T-helper 17 cell (primary cell): ENCODE measurements at regions not wholly inside any gene's neighbourhood (a gene's known extent, or its start where the extent isn't known, plus 50 kb on each side); places are given as distances from the start of the nearest gene placed in this dataset.
"Not testable (repeated sequence)": the region's sequence is repeated elsewhere in the genome, so short reads cannot be mapped to it uniquely, and the experiment has no call there.

Experiments used
- ATAC-seq: fragments of 150-1000 bp; cut with Tn5 transposase; 2 replicates; pipeline ENCODE4 v1.10.0; 2021; ENCODE audit warnings: mild to moderate bottlenecking, moderate library complexity
- DNase-seq, 3 donors: peaks; one replicate each; pipeline versions ENCODE4 v3.0.0 to v3.0.0-alpha.2; 2020 to 2021
- H3K9me3 ChIP-seq: one replicate; pipeline ENCODE4 v1.7.0; 2013; ENCODE audit warnings: low read length, mild to moderate bottlenecking; ENCODE audit not compliant: control insufficient read depth, poor library complexity, severe bottlenecking
- H3K27ac Mint-ChIP-seq: one replicate; pipeline ENCODE4 v1.8.0; 2022; ENCODE audit warnings: mild to moderate bottlenecking, moderate library complexity, mixed read lengths
- H3K27me3 Mint-ChIP-seq: one replicate; pipeline ENCODE4 v1.8.0; 2022; ENCODE audit warnings: mixed read lengths
- H3K36me3 Mint-ChIP-seq: one replicate; pipeline ENCODE4 v1.8.0; 2022; ENCODE audit warnings: low read depth, mixed read lengths
- H3K4me1 Mint-ChIP-seq: one replicate; pipeline ENCODE4 v1.8.0; 2022; ENCODE audit warnings: mild to moderate bottlenecking, mixed read lengths
- H3K4me3 Mint-ChIP-seq: one replicate; pipeline ENCODE4 v1.8.0; 2022; ENCODE audit warnings: mild to moderate bottlenecking, moderate library complexity, mixed read lengths

DNA sequence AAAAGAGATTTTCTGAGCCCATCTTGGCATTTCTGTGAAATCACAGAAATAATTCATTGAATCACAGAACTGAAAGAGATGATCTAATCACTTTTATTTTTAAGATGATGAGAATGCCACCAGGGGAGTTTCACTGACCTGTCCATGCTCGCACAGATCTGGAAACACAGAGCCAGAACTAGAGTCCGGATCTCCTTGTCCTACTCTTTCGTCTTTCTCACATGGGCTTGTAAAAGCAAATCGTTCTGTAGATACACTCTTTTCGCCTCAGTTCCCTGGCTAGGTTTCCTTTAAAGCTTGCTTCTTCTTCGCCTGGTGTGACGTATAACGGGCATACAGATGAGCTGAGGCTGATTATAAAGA, 122.5 kb upstream of the SPRED1 start:
- Mint-ChIP-seq H3K4me1 (peaks cover 7% of the 10 kb centered on the region), H3K27ac (no peak overlapping the region), H3K36me3 (no peaks in the 10 kb centered on the region), H3K27me3 (peaks cover 14% of the 10 kb centered on the region), H3K4me3 (no peak overlapping the region)
- ATAC-seq (no peak), DNase-seq (no peak)
- H3K9me3 ChIP-seq: no peaks in the 10 kb centered on the region

DNA sequence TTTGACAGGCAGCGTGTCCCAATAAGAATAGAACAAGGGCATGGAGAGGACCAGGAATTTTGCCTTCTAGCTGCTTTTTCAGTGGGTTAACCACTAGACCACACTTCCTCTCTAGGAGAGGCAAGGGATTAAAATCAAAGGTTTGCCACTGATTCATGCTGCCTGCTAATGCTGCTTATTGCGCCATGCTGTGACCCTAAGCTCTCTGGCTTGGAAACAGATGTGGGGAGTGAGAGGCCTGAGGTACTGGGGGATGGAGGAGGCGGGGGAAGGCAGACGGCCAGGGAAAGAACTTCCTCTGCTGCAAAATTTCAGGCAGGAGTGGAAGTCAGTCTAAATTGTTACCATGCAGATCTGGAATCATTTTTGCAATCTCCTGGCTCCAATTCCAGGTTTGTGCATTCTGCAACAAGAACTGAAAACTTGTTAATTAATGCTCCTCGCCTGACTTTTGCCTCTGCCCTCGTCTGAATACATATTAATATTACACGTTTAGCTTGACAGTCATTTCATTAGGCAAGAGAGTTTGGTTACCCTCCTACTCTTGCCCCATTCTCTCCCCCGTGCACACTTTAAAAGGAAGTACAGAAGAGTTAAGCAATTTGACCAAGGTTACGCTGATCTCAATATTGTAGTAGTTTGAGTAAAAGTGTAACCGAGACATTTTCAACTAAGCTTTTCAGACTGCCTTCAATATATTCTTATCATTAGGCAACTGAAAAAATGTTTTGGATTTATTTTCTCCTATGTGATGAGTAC, 121.7 kb upstream of the SPRED1 start:
- Mint-ChIP-seq H3K4me1 (peaks cover 7% of the 10 kb centered on the region), H3K27ac (no peak overlapping the region), H3K36me3 (no peaks in the 10 kb centered on the region), H3K4me3 (no peak overlapping the region), H3K27me3 (peaks cover 14% of the 10 kb centered on the region)
- H3K9me3 ChIP-seq: no peaks in the 10 kb centered on the region
- ATAC-seq: no peak
- no peak for DNase-seq

DNA sequence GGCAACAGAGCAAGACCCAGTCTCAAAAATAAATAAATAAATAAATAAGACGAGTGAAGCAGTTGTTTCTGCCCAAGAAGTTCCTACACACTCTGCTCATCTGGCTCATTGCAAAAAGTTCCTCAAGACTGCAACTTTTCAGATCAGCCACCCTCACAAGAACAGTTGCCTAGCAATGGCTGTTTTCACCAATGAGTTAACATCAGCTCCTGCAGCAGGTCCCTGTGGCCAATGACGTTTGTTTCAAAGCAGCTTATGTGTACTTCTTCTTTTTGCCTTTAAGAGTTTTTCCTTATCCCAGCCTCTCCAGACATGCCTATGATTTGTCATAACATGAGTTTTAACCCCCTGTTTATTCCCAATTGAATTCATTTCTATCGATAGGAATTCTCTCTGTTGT, 118.4 kb upstream of the SPRED1 start:
- Mint-ChIP-seq H3K4me1 (peaks cover 6% of the 10 kb centered on the region), H3K4me3 (no peak overlapping the region), H3K36me3 (no peaks in the 10 kb centered on the region), H3K27ac (no peak overlapping the region), H3K27me3 (peaks cover 13% of the 10 kb centered on the region)
- H3K9me3 ChIP-seq: no peaks in the 10 kb centered on the region
- DNase-seq: no peak
- ATAC-seq: no peak

DNA sequence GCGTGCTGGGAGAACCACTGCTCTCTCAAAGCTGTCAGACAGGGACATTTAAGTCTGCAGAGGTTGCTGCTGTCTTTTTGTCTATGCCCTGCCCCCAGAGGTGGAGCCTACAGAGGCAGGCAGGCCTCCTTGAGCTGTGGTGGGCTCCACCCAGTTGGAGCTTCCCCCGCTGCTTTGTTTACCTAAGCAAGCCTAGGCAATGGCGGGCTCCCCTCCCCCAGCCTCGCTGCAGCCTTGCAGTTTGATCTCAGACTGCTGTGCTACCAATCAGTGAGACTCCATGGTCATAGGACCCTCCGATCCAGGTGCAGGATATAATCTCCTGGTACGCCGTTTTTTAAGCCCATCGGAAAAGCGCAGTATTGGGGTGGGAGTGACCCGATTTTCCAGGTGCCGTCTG, 110.4 kb upstream of the SPRED1 start:
- H3K4me3 Mint-ChIP-seq, H3K9me3 ChIP-seq, DNase-seq, H3K4me1 Mint-ChIP-seq, H3K27ac Mint-ChIP-seq, ATAC-seq, H3K36me3 Mint-ChIP-seq, H3K27me3 Mint-ChIP-seq: not testable (repeated sequence)

DNA sequence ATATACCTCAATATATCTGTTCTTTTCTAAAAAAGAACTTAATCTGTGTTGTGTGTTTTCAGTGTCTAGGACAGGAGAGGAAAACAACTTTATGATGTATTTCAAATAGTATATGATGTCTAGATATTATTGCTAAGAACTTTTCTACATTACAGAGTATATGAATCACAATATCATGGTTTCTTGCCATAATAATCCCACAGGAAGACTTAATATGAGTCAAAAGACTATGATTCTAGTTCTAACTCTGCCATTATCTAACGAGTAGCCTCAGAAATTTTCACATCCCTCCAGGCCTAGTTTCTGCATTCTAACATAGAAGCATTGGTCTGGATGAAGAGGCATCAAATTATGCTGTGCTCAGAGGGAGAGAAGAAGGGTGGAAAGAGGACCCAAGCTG, 107.7 kb upstream of the SPRED1 start:
- Mint-ChIP-seq H3K4me3 (no peak overlapping the region), H3K4me1 (no peaks in the 10 kb centered on the region), H3K27me3 (peaks cover 5% of the 10 kb centered on the region), H3K27ac (no peak overlapping the region), H3K36me3 (no peaks in the 10 kb centered on the region)
- DNase-seq: no peak
- no peaks in the 10 kb centered on the region for H3K9me3 ChIP-seq
- no peak for ATAC-seq

DNA sequence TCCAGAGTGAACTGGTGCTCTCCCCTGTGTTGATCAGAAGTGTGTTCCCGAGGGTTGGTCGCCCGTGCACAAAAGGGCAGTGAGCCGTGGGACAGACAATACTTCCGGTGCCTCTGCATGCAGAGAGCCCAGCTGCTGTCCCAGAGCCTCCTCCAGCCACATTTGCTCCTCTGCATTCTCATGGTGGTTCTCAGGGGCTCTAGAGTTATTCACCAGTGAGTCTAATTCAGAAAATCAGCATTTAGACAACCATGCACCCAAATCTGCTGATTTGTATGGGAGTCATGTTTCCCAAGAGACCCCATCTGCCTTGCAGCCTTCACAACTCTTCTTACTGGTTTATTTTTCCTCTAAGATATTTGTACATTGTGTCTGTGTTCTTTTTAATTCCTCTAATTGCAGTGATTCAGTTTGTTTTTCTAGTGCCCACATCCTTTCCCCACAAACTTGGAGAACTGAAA, 107.0 kb upstream of the SPRED1 start:
- no peaks in the 10 kb centered on the region for H3K4me1 Mint-ChIP-seq

DNA sequence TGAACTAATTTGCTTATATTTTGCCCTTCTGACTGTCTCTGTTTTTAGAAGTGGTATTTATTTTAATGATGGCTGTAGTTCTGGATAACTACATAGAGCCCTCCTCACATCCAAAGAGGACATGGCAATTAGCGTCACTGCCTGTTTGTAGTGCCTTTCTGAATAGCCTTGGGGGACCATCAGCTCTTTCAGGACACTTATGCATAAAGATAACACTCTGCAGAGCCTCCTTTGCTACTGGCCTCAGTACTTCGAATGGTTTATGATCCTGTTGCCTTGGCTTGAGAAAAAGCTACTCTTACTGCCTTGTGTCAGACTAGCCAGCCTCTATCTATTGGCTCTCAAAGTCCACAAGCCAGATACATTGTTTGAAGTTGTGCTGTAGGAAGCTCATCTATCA, 105.4 kb upstream of the SPRED1 start:
- ATAC-seq (no peak), DNase-seq (no peak)
- Mint-ChIP-seq H3K27ac (no peak overlapping the region), H3K4me1 (no peaks in the 10 kb centered on the region), H3K27me3 (peaks cover 5% of the 10 kb centered on the region), H3K36me3 (no peaks in the 10 kb centered on the region), H3K4me3 (no peak overlapping the region)
- H3K9me3 ChIP-seq: no peaks in the 10 kb centered on the region

More for the DNA sequence above, 107.0 kb upstream of the SPRED1 start:
- H3K27ac Mint-ChIP-seq: no peak overlapping the region
- no peaks in the 10 kb centered on the region for H3K36me3 Mint-ChIP-seq
- H3K27me3 Mint-ChIP-seq: peaks cover 5% of the 10 kb centered on the region
- no peak for ATAC-seq
- DNase-seq: no peak
- no peak overlapping the region for H3K4me3 Mint-ChIP-seq
- no peaks in the 10 kb centered on the region for H3K9me3 ChIP-seq

DNA sequence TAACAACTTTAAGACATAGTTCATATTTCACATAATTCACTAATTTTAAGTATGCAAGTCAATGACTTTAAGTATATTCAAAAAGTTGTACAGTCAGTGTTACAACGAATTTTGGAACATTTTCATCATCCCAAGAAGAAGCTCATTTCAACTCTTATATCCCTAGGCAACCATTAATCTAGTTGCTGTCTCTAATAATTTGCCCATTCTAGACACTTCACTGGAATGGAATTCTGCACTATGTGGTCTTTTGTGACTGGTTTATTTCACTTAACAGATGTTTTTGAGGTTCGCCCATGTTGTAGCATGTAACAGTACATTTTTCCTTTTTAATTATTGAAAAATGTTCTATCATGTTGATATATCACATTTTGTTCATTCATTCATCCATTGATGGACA, 104.2 kb upstream of the SPRED1 start:
- H3K27ac Mint-ChIP-seq: no peak overlapping the region
- peaks cover 5% of the 10 kb centered on the region for H3K27me3 Mint-ChIP-seq
- no peaks in the 10 kb centered on the region for H3K4me1 Mint-ChIP-seq

DNA sequence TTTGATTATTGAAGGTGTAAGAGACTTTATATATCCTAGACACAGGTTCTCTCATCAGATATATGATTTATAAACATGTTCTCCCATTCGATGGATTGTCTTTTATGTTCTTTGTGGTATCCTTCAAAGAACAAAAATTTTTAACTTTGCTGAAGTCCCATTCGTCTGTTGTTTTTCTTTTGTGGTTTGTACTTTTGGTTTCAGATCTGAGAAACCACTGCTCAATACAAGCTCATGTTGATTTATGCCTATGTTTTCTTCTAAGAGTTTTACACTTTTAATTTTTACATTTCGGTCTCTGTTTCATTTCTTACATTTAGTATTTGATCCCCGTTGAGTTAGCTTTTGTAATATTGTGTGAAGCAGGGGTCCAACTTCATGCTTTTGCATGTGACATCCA, 103.3 kb upstream of the SPRED1 start:
- H3K9me3 ChIP-seq: peaks cover 3% of the 10 kb centered on the region
- H3K36me3 Mint-ChIP-seq: no peaks in the 10 kb centered on the region
- no peak overlapping the region for H3K4me3 Mint-ChIP-seq
- peaks cover 5% of the 10 kb centered on the region for H3K27me3 Mint-ChIP-seq
- ATAC-seq (no peak), DNase-seq (no peak)
- H3K4me1 Mint-ChIP-seq: no peaks in the 10 kb centered on the region
- H3K27ac Mint-ChIP-seq: no peak overlapping the region

More for the DNA sequence above, 104.2 kb upstream of the SPRED1 start:
- ATAC-seq (no peak), DNase-seq (no peak)
- Mint-ChIP-seq H3K36me3 (no peaks in the 10 kb centered on the region), H3K4me3 (no peak overlapping the region)
- H3K9me3 ChIP-seq: peaks cover 3% of the 10 kb centered on the region

DNA sequence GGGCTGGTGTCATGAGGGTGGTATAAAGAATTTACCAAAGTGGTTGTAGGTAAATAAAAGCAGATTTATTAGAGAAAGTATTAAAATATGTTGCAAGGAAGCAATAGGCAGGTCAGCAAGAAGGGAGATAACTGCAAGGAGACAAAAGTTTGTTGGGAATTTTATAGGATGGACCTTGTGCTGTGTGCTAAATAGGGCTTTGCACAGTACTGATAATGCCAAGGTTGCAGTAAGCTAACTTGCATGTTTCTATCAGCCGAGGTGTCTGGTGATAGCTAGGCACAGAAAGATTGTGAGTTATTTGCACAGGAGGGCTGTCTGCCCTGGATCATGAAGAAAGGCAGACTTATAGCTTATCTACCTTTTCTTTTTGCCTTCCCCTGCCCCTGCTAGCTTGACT, 102.5 kb upstream of the SPRED1 start:
- DNase-seq: no peak
- H3K4me3 Mint-ChIP-seq: no peak overlapping the region
- H3K27ac Mint-ChIP-seq: no peak overlapping the region
- peaks cover 3% of the 10 kb centered on the region for H3K9me3 ChIP-seq
- no peak for ATAC-seq
- no peaks in the 10 kb centered on the region for H3K36me3 Mint-ChIP-seq
- H3K27me3 Mint-ChIP-seq: peaks cover 5% of the 10 kb centered on the region
- H3K4me1 Mint-ChIP-seq: no peaks in the 10 kb centered on the region

DNA sequence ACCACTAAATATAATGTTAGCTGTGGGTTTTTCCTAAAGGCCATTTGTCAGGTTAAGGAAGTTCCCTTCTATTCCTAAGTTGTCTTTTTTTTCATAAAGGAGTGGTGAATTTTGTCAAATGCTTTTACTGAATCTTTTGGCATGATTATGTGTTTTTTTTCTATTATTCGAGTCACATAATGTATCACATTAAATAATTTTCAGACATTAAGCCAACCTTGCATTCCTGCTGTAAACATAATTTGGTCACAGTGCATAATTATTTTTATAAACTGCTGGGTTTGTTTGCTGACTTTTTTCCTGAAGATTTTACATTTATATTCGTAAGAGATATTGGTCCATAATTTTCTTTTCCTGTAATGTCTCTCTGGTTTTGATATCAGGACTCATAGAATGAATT, 101.8 kb upstream of the SPRED1 start:
- DNase-seq (no peak), ATAC-seq (no peak)
- Mint-ChIP-seq H3K4me1 (no peaks in the 10 kb centered on the region), H3K27ac (no peak overlapping the region), H3K4me3 (no peak overlapping the region), H3K27me3 (peaks cover 2% of the 10 kb centered on the region), H3K36me3 (no peaks in the 10 kb centered on the region)
- H3K9me3 ChIP-seq: peaks cover 3% of the 10 kb centered on the region

DNA sequence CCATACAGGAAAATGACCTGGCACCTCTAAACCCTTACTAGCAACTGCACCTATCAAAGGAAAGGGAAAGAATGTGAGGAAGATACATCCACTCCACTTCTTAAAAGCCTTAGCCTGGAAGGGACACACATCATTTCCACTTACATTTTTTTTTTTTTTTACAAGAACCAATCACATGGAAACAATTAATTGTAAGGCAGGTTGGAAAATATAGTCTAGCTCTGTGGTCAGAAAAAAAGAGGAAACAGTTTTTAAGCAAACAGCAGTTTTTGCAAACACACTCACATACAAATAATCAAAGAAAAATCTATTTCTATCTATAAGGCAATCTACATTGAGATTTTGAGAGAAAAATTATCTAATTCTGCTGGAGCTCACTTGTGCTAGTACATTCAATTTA, 98.9 kb upstream of the SPRED1 start:
- H3K27ac Mint-ChIP-seq: no peak overlapping the region
- no peak for DNase-seq
- ATAC-seq: no peak
- H3K9me3 ChIP-seq: peaks cover 3% of the 10 kb centered on the region
- H3K4me1 Mint-ChIP-seq: no peaks in the 10 kb centered on the region
- H3K36me3 Mint-ChIP-seq: no peaks in the 10 kb centered on the region
- H3K4me3 Mint-ChIP-seq: no peak overlapping the region
- no peaks in the 10 kb centered on the region for H3K27me3 Mint-ChIP-seq

DNA sequence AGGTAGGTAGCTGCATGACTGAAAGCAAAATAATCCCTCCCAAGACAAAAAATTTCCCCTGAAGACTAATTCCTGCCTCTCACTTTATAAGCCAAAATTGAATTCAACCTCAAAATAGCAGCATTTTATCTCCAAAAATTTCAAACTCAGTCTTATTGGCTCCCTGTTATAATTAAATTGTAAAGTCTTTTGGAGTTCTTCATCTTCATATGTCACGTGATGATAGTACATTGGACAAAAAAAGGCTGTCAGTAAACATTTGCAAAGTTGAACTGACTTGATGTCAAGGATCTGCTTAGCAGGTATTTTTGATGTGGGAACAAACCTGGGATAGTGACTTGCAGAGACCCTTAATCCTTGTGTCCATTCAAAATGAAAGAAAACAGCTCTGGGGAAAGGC, 98.4 kb upstream of the SPRED1 start:
- DNase-seq (no peak), ATAC-seq (no peak)
- Mint-ChIP-seq H3K36me3 (no peaks in the 10 kb centered on the region), H3K27me3 (no peaks in the 10 kb centered on the region), H3K27ac (no peak overlapping the region), H3K4me3 (no peak overlapping the region), H3K4me1 (no peaks in the 10 kb centered on the region)
- peaks cover 3% of the 10 kb centered on the region for H3K9me3 ChIP-seq

DNA sequence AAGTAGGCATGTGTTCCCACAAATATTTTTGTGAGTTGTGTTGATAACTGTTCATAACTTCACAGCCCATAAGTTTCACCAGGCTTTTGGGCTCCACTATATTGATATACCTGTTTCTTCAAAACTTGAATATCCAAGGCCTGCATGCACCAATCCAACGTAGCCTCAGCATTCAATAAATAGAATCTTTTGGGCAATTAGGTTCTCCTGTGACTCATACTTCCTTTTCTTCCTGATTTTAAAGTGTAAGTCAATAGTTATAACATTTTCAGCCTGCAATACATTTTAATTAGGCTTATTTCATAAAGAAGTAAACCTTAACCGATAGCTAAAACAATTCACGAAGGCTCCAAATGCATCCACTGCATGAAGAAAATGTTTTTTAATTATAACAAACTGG, 97.8 kb upstream of the SPRED1 start:
- no peak for ATAC-seq

More for the DNA sequence above, 97.8 kb upstream of the SPRED1 start:
- peaks cover 3% of the 10 kb centered on the region for H3K9me3 ChIP-seq
- no peak overlapping the region for H3K4me3 Mint-ChIP-seq
- DNase-seq: no peak
- H3K4me1 Mint-ChIP-seq: no peaks in the 10 kb centered on the region
- H3K27me3 Mint-ChIP-seq: no peaks in the 10 kb centered on the region
- H3K36me3 Mint-ChIP-seq: no peaks in the 10 kb centered on the region
- H3K27ac Mint-ChIP-seq: no peak overlapping the region
